ENCODE measurements at regions not wholly inside any gene's neighbourhood (a gene's known extent, or its start where the extent isn't known, plus 50 kb on each side); places are given as distances from the start of the nearest gene placed in this dataset.

GRCh38 chr5:145510324-145510723 is 324.8 kb downstream of the PRELID2 start:
- no peak overlapping the region for H2AFZ ChIP-seq (ENCODE audit: low read depth, low read length)
- no peak overlapping the region for H3K27ac ChIP-seq (ENCODE audit: low read length)
- H3K4me1 ChIP-seq (ENCODE audit: insufficient read depth, low read length), result no peaks in the 10 kb centered on the region
- H3K36me3 ChIP-seq (ENCODE audit: insufficient read depth, low read length), result no peaks in the 10 kb centered on the region
- H4K20me1 ChIP-seq (ENCODE audit: insufficient read depth, low read length), result no peaks in the 10 kb centered on the region
- H3K4me3 ChIP-seq (ENCODE audit: low read depth in 1 of 2, low read length in 2 of 2), result no peak overlapping the region
- no peaks in the 10 kb centered on the region for H3K9me3 ChIP-seq (ENCODE audit: insufficient read depth, low read length, severe bottlenecking)
- H3K9ac ChIP-seq (ENCODE audit: low read depth, low read length), result no peak overlapping the region
- no peak for DNase-seq
- no peak overlapping the region for H3K4me2 ChIP-seq (ENCODE audit: insufficient read depth, low read length)
- no peaks in the 10 kb centered on the region for H3K79me2 ChIP-seq (ENCODE audit: insufficient read depth, low read length)
- H3K27me3 ChIP-seq (ENCODE audit: insufficient read depth, low read length, poor library complexity), result no peaks in the 10 kb centered on the region
- no peak for ATAC-seq (ENCODE audit: insufficient read depth, low read depth)
- TF ChIP-seq EZH2 (IDR thresholded peaks at IDR 0.05; ENCODE audit: borderline replicate concordance, low read depth, low read length, severe bottlenecking), result no peak
- no peak for TF ChIP-seq CTCF (IDR thresholded peaks at IDR 0.05; ENCODE audit: borderline replicate concordance, extremely low read depth, low read length, poor library complexity, severe bottlenecking)

GRCh38 chr5:145509336-145510136 is 325.6 kb downstream of the PRELID2 start:
- H3K27ac ChIP-seq (ENCODE audit: low read length), result no peak overlapping the region
- TF ChIP-seq EZH2 (IDR thresholded peaks at IDR 0.05; ENCODE audit: borderline replicate concordance, low read depth, low read length, severe bottlenecking) (no peak), CTCF (IDR thresholded peaks at IDR 0.05; ENCODE audit: borderline replicate concordance, extremely low read depth, low read length, poor library complexity, severe bottlenecking) (no peak)
- no peaks in the 10 kb centered on the region for H3K36me3 ChIP-seq (ENCODE audit: insufficient read depth, low read length)
- H3K4me2 ChIP-seq (ENCODE audit: insufficient read depth, low read length), result no peak overlapping the region
- no peak overlapping the region for H2AFZ ChIP-seq (ENCODE audit: low read depth, low read length)
- no peaks in the 10 kb centered on the region for H3K27me3 ChIP-seq (ENCODE audit: insufficient read depth, low read length, poor library complexity)
- H3K4me1 ChIP-seq (ENCODE audit: insufficient read depth, low read length), result no peaks in the 10 kb centered on the region
- ATAC-seq (ENCODE audit: insufficient read depth, low read depth), result no peak
- DNase-seq, result no peak
- H3K79me2 ChIP-seq (ENCODE audit: insufficient read depth, low read length), result no peaks in the 10 kb centered on the region
- H3K9me3 ChIP-seq (ENCODE audit: insufficient read depth, low read length, severe bottlenecking), result no peaks in the 10 kb centered on the region
- H3K9ac ChIP-seq (ENCODE audit: low read depth, low read length), result no peak overlapping the region
- H4K20me1 ChIP-seq (ENCODE audit: insufficient read depth, low read length), result no peaks in the 10 kb centered on the region
- no peak overlapping the region for H3K4me3 ChIP-seq (ENCODE audit: low read depth in 1 of 2, low read length in 2 of 2)

- no peaks in the 10 kb centered on the region for H3K4me1 ChIP-seq (ENCODE audit: insufficient read depth, low read length)
- no peak for ATAC-seq (ENCODE audit: insufficient read depth, low read depth)
- TF ChIP-seq CTCF (IDR thresholded peaks at IDR 0.05; ENCODE audit: borderline replicate concordance, extremely low read depth, low read length, poor library complexity, severe bottlenecking) (no peak), EZH2 (IDR thresholded peaks at IDR 0.05; ENCODE audit: borderline replicate concordance, low read depth, low read length, severe bottlenecking) (no peak)
- no peaks in the 10 kb centered on the region for H3K36me3 ChIP-seq (ENCODE audit: insufficient read depth, low read length)
- no peak overlapping the region for H3K27ac ChIP-seq (ENCODE audit: low read length)
- no peaks in the 10 kb centered on the region for H3K27me3 ChIP-seq (ENCODE audit: insufficient read depth, low read length, poor library complexity)
- no peaks in the 10 kb centered on the region for H4K20me1 ChIP-seq (ENCODE audit: insufficient read depth, low read length)
- no peak overlapping the region for H3K4me2 ChIP-seq (ENCODE audit: insufficient read depth, low read length)
- no peaks in the 10 kb centered on the region for H3K9me3 ChIP-seq (ENCODE audit: insufficient read depth, low read length, severe bottlenecking)
- no peak overlapping the region for H2AFZ ChIP-seq (ENCODE audit: low read depth, low read length)
- no peak overlapping the region for H3K4me3 ChIP-seq (ENCODE audit: low read depth in 1 of 2, low read length in 2 of 2)
- no peak overlapping the region for H3K9ac ChIP-seq (ENCODE audit: low read depth, low read length)
- H3K79me2 ChIP-seq (ENCODE audit: insufficient read depth, low read length), result no peaks in the 10 kb centered on the region
- DNase-seq, result no peak
These were observed 328.8 kb downstream of the PRELID2 start for GRCh38 chr5:145506185-145506850.
